Brain microvascular endothelial cell (primary cell): ENCODE measurements at regions not wholly inside any gene's neighbourhood (a gene's known extent, or its start where the extent isn't known, plus 50 kb on each side); places are given as distances from the start of the nearest gene placed in this dataset.

ENCODE experiments used
- DNase-seq: peaks from one replicate; pipeline ENCODE4 v3.0.0-alpha.2; 2020
- H3K27ac ChIP-seq: fragments of 250-450 bp; sonication (Bioruptor Pico); 2 replicates; pipeline ENCODE4 v1.5.1; 2020; ENCODE audit warnings: mild to moderate bottlenecking, moderate library complexity
- H3K27me3 ChIP-seq: fragments of 250-450 bp; sonication (Bioruptor Pico); replicated peaks from 2 replicates; pipeline ENCODE4 v1.5.1; 2020; ENCODE audit warnings: mild to moderate bottlenecking
- H3K36me3 ChIP-seq: fragments of 250-450 bp; sonication (Bioruptor Pico); replicated peaks from 2 replicates; pipeline ENCODE4 v1.5.1; 2020; ENCODE audit warnings: mild to moderate bottlenecking
- H3K4me3 ChIP-seq: 2 replicates; pipeline ENCODE4 v1.5.1; 2011; ENCODE audit warnings: low read depth, mild to moderate bottlenecking, control low read depth, low read length, moderate library complexity
- in situ Hi-C: cut with HindIII; loops from 2 replicates; pipeline ENCODE4 v1.10.0; 2017; ENCODE audit warnings: low sequenced_read_pairs, low pct_ligation_motif_present
- TF ChIP-seq, protein P1 (sequence below): IDR thresholded peaks from 2 replicates; pipeline ENCODE4 v1.5.1; 2011; ENCODE audit warnings: low read depth, mild to moderate bottlenecking, moderate library complexity, low read length, control low read depth, inconsistent platforms; ENCODE audit errors: missing control alignments

DNA sequence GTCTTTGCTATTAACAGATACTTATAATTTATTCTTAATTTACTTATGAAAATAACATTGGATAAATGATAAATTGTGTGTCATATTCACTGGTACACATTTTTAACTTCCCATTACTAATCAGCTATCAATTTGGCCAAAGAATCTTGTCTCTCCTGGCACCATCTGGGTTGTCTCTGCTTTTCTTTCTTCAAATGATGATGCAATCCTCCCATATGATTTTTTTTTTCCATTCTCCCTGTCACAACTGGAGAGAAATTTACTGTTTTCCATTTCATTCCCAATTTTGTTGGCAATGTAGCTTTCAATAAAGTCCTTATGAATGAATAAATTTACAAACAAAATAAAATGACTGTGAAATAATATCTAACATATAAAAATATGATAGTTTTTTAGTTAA lies 743.7 kb upstream of the EPHA6 start:
- in situ Hi-C loops: no loop called here
- DNase-seq: no peak
- H3K27ac ChIP-seq: no peak overlapping the region
- no peaks in the 10 kb centered on the region for H3K36me3 ChIP-seq
- H3K4me3 ChIP-seq: no peak overlapping the region
- no peaks in the 10 kb centered on the region for H3K27me3 ChIP-seq
- TF ChIP-seq, protein P1, sequence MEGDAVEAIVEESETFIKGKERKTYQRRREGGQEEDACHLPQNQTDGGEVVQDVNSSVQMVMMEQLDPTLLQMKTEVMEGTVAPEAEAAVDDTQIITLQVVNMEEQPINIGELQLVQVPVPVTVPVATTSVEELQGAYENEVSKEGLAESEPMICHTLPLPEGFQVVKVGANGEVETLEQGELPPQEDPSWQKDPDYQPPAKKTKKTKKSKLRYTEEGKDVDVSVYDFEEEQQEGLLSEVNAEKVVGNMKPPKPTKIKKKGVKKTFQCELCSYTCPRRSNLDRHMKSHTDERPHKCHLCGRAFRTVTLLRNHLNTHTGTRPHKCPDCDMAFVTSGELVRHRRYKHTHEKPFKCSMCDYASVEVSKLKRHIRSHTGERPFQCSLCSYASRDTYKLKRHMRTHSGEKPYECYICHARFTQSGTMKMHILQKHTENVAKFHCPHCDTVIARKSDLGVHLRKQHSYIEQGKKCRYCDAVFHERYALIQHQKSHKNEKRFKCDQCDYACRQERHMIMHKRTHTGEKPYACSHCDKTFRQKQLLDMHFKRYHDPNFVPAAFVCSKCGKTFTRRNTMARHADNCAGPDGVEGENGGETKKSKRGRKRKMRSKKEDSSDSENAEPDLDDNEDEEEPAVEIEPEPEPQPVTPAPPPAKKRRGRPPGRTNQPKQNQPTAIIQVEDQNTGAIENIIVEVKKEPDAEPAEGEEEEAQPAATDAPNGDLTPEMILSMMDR: no peak

DNA sequence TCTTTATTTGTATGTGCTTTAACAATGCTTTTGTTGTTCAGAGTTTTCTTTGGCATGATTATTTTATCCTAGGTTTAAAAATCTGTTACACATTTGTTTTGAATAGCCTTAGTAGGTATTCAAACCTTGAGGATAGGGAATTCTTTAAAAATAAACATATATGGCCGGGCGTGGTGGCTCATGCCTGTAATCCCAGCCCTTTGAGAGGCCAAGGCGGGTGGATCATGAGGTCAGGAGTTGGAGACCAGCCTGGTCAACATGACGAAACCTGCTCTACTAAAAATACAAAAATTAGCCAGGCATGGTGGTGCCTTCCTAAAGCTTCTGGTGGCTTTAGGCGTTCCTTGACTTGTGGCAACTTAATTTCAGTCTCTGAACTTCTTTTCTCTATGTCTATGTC lies 743.3 kb upstream of the EPHA6 start:
- DNase-seq: no peak
- Histone ChIP-seq H3K27me3 (no peaks in the 10 kb centered on the region), H3K4me3 (no peak overlapping the region), H3K36me3 (no peaks in the 10 kb centered on the region), H3K27ac (no peak overlapping the region)
- TF ChIP-seq, protein P1: no peak
- in situ Hi-C loops: no loop called here

DNA sequence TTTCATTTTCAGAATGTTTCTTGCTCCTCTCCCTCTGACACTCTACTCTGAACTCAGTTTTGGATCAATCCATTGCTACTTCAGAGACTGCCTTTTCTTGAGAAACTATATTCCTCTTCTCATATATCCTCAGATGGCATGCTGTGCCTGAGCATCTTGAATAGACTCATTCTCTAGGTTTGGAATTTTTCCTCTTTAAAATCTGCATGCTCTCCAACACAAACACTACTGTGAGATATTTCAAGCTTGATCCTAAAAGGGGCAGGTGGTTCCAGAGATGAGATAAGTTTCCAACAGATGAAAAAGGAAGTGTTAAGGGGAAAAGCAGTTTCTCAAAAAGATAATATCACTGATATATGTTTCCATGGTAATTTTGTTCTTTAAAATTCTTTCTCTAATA lies 742.2 kb upstream of the EPHA6 start:
- Histone ChIP-seq H3K4me3 (no peak overlapping the region), H3K27me3 (no peaks in the 10 kb centered on the region), H3K27ac (no peak overlapping the region), H3K36me3 (no peaks in the 10 kb centered on the region)
- DNase-seq: no peak
- in situ Hi-C loops: no loop called here
- TF ChIP-seq, protein P1: no peak

DNA sequence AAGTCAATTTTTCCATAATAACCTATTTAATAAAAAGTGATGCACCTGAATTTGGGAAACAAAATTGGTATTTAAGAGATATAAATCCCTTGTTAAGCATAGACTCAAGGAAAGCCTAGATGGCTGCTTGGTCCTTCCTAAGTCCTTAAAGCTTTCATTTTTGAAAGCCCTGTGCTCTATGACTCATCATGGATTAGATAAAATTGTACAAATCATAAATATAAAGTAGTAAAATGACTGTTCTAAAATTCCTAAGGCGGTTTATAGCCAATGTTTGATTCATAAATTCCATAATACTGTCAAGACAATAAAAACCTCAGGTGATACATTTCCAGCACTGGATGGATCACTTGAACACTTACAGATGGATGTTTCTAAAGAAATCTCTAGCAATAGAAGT lies 730.8 kb upstream of the EPHA6 start:
- H3K4me3 ChIP-seq: no peak overlapping the region
- in situ Hi-C loops: no loop called here
- TF ChIP-seq, protein P1: no peak
- DNase-seq: no peak
- no peaks in the 10 kb centered on the region for H3K36me3 ChIP-seq
- H3K27ac ChIP-seq: no peak overlapping the region
- no peaks in the 10 kb centered on the region for H3K27me3 ChIP-seq

DNA sequence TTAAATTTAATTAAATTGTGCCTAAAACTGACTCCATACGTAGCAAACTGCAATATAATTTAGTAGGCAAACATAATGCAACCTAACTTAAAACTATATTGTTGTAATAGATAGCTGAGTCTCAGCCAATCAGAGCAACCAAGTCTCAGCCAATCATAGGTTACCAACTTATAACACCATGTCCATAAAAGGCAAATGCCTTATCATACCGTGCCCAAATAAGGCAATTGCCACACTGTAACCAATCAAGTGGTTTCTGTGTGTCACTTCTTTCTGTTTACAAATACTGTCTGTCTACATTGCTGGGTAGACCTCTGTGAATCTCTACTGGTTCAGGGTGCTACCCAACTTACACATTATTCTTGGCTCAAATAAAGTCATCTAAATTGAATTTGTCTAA lies 728.4 kb upstream of the EPHA6 start:
- no peak for DNase-seq
- TF ChIP-seq, protein P1: no peak
- Histone ChIP-seq H3K36me3 (no peaks in the 10 kb centered on the region), H3K4me3 (no peak overlapping the region), H3K27me3 (no peaks in the 10 kb centered on the region), H3K27ac (no peak overlapping the region)
- in situ Hi-C loops: no loop called here

DNA sequence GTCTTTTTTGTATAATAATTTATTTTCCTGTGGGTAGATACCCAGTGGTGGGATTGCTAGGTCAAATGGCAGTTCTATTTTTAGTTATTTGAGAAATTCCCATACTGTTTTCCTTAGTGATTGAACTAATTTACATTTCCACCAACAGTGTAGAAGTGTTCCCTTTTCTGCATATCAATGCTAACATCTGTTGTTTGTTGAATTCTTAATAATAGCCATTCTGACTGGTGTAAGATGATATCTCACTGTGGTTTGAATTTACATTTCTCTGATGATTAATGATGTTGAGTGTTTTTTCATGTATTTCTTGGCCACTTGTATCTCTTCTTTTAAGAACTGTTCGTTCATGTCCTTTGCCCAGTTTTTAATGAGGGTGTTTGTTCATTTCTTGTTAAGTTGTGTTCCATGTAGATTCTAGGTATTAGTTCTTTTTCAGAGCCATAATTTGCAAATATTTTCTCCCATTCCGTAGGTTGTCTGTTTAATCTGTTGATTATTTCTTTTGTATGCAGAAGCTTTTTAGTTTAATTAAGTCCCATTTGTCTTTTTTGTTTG lies 713.3 kb upstream of the EPHA6 start:
- TF ChIP-seq, protein P1: no peak
- no peak overlapping the region for H3K4me3 ChIP-seq
- in situ Hi-C loops: no loop called here
- H3K27ac ChIP-seq: no peak overlapping the region
- no peak for DNase-seq
- no peaks in the 10 kb centered on the region for H3K27me3 ChIP-seq
- no peaks in the 10 kb centered on the region for H3K36me3 ChIP-seq
